ENCODE measurements at regions not wholly inside any gene's neighbourhood (a gene's known extent, or its start where the extent isn't known, plus 50 kb on each side); places are given as distances from the start of the nearest gene placed in this dataset.
A peak's percentile ranks its signal among the peaks of the same experiment; 100 is the strongest.

- no peak for DNase-seq
These were observed 573.5 kb upstream of the ZWINT start for GRCh38 chr10:56934515-56934914.

- no peak for DNase-seq
These were observed 567.7 kb upstream of the ZWINT start for GRCh38 chr10:56928714-56929113.

GRCh38 chr10:56927701-56928100, 566.6 kb upstream of the ZWINT start:
- DNase-seq, result no peak

- no peak for DNase-seq
These were observed 559.7 kb upstream of the ZWINT start for GRCh38 chr10:56920601-56921261.

- no peak for DNase-seq
These were observed 551.0 kb upstream of the ZWINT start for GRCh38 chr10:56912043-56912442.

- DNase-seq, result no peak
These were observed 544.0 kb upstream of the ZWINT start for GRCh38 chr10:56905051-56905450.

GRCh38 chr10:56902554-56902953, 541.5 kb upstream of the ZWINT start:
- DNase-seq, result no peak

- no peak for DNase-seq
These were observed 534.2 kb upstream of the ZWINT start for GRCh38 chr10:56895306-56895705.

- no peak for DNase-seq
These were observed 520.2 kb upstream of the ZWINT start for GRCh38 chr10:56881218-56881617.

GRCh38 chr10:56880606-56881005, 519.5 kb upstream of the ZWINT start:
- no peak for DNase-seq

GRCh38 chr10:56874950-56875349, 513.9 kb upstream of the ZWINT start:
- DNase-seq, result no peak

GRCh38 chr10:56871160-56871668, 510.2 kb upstream of the ZWINT start:
- no peak for DNase-seq

- no peak for DNase-seq
These were observed 506.2 kb upstream of the ZWINT start for GRCh38 chr10:56867236-56867635.

GRCh38 chr10:56856569-56856968, 495.5 kb upstream of the ZWINT start:
- DNase-seq, result no peak

- DNase-seq, result no peak
These were observed 484.0 kb upstream of the ZWINT start for GRCh38 chr10:56844978-56845529.

GRCh38 chr10:56836659-56837058, 475.6 kb upstream of the ZWINT start:
- no peak for DNase-seq

- no peak for DNase-seq
These were observed 470.6 kb upstream of the ZWINT start for GRCh38 chr10:56831681-56832080.

GRCh38 chr10:56823849-56824248, 462.8 kb upstream of the ZWINT start:
- DNase-seq, result peak; percentile 8

GRCh38 chr10:56805022-56805421, 444.0 kb upstream of the ZWINT start:
- no peak for DNase-seq

- no peak for DNase-seq
These were observed 424.2 kb upstream of the ZWINT start for GRCh38 chr10:56785292-56785691.

- DNase-seq, result no peak
These were observed 421.4 kb upstream of the ZWINT start for GRCh38 chr10:56782503-56782902.

GRCh38 chr10:56771343-56771742, 410.3 kb upstream of the ZWINT start:
- DNase-seq, result no peak

- DNase-seq, result no peak
These were observed 402.0 kb upstream of the ZWINT start for GRCh38 chr10:56763090-56763489.

GRCh38 chr10:56745490-56745889, 384.4 kb upstream of the ZWINT start:
- no peak for DNase-seq

GRCh38 chr10:56728349-56728748, 367.3 kb upstream of the ZWINT start:
- no peak for DNase-seq

Measured in activated CD4-positive, alpha-beta T cell treated with anti-CD3 and anti-CD28 coated beads, Interleukin-2, Interleukin-6, amounts not matched to agents 100 ng/mL and 50 ng/mL, durations not matched to agents 16 hours and 8 hours (primary cell).